Omental fat pad (tissue), 3 donors: ENCODE measurements at regions not wholly inside any gene's neighbourhood (a gene's known extent, or its start where the extent isn't known, plus 50 kb on each side); places are given as distances from the start of the nearest gene placed in this dataset.
A peak's percentile ranks its signal among the peaks of the same experiment; 100 is the strongest.

Source experiments
- ATAC-seq: fragments of 150-250 bp; one replicate; pipeline ENCODE4 v1.9.1; 2016; ENCODE audit warnings: mild to moderate bottlenecking, moderate library complexity; ENCODE audit not compliant: low FRiP score
- DNase-seq: peaks from one replicate; pipeline ENCODE4 v3.0.0-alpha.2; 2019; ENCODE audit warnings: low spot score
- TF ChIP-seq, protein P1 (sequence below), 3 donors: fragments of 450-650 bp; IDR thresholded peaks; one replicate each; pipeline ENCODE4 v1.5.1; 2016 to 2017; ENCODE audit warnings: antibody characterized with exemption in 3 of 3, mild to moderate bottlenecking in 3 of 3, moderate library complexity in 2 of 3

DNA sequence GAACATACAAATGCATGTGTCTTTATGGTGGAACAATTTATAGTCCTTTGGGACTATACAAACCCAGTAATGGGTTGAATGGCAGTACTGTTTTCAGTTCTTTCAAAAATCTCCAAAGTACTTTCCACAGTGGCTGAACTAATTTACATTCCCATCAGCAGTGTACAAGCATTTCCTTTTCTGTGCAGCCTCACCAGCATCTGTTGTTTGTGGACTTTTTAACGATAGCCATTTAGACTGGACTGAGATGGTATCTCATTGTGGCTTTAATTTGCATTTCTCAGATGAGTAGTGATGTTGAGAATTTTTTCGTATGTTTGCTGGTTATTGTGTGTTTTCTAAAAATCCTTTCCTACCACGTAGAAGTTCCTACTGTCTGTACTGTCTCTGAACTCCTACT lies 327.2 kb upstream of the ZFP64 start:
- DNase-seq (no peak), ATAC-seq (no peak)
- TF ChIP-seq, protein P1, sequence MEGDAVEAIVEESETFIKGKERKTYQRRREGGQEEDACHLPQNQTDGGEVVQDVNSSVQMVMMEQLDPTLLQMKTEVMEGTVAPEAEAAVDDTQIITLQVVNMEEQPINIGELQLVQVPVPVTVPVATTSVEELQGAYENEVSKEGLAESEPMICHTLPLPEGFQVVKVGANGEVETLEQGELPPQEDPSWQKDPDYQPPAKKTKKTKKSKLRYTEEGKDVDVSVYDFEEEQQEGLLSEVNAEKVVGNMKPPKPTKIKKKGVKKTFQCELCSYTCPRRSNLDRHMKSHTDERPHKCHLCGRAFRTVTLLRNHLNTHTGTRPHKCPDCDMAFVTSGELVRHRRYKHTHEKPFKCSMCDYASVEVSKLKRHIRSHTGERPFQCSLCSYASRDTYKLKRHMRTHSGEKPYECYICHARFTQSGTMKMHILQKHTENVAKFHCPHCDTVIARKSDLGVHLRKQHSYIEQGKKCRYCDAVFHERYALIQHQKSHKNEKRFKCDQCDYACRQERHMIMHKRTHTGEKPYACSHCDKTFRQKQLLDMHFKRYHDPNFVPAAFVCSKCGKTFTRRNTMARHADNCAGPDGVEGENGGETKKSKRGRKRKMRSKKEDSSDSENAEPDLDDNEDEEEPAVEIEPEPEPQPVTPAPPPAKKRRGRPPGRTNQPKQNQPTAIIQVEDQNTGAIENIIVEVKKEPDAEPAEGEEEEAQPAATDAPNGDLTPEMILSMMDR (IDR thresholded peaks at IDR 0.05) = no peak

DNA sequence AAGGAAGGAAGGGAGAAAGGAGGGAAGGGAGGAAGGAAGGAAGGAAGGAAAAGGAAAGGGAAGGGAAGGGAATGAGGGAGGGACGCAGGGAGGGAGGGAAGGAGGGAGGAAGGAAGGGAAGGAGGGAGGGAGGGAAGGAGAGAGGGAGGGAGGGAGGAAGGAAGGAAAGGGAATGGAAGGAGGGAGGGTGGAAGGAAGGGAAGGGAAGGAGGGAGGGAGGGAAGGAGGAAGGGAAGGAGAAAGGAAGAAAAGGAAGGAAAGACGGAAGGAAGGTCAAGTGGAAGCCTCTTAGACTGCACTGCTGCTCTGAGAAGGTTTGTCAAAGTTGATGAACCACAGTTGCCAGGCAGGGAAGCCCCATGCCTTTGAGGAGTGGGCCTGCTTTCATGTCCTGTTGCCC lies 324.3 kb upstream of the ZFP64 start:
- ATAC-seq (no peak), DNase-seq (no peak)
- TF ChIP-seq, protein P1 (IDR thresholded peaks at IDR 0.05) = no peak

DNA sequence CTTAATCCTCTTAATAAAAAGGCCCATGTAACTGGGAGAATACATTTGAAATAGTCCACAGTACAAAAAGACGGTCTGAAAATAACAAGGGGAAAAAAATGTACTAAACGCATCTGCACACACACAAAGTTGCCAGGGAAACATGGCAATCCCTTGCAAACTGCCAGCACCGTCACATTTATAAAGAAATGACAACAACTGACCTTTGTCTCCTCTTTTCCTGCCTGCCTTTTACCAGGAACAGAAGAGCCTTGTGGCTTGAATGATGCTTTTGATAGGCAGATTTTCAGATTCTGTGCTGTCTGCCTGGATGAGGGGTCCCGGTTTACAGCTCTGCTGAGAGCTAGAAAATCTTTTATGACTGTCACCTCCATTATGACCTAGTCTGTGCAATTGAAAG lies 308.6 kb upstream of the ZFP64 start:
- ATAC-seq (no peak), DNase-seq (no peak)
- TF ChIP-seq, protein P1 (IDR thresholded peaks at IDR 0.05) = no peak

DNA sequence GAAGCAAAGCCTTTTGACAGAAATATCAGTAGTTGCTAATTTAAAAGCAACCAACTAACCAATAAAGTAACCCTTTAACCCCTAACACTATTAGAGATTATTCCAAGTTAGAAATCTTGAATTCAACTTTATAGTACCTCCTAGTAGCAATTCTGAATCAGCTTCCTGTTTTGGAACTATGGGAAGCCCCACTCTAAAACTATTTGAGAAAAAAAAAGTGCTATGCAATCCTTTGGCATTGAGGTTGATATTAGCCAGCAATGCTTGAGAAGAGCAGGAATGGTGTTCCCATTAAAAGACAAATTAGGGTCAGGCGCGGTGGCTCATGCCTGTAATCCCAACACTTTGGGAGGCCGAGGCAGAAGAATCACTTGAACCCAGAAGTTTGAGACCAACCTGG lies 306.2 kb upstream of the ZFP64 start:
- ATAC-seq (no peak), DNase-seq (no peak)
- TF ChIP-seq, protein P1 (IDR thresholded peaks at IDR 0.05) = no peak

DNA sequence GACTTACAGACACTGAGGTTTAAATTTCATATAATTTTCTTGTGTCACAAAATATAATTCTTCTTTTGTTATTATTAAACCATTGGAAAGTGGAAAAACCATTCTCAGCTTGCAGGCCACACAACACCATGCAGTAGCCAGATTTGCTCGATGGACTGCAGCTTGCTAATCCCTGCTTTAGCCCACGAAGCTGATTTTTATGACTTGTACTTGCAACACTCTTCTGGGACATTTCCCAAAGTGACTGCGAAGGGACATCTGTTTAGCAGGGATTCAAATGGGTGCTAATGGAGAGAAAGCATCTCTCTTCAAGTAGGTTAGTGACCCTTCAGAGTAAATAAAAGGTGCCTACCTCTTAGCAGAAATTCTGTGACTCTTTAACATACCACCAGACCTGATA lies 304.6 kb upstream of the ZFP64 start:
- no peak for DNase-seq
- TF ChIP-seq, protein P1 (IDR thresholded peaks at IDR 0.05) = no peak
- ATAC-seq = no peak

DNA sequence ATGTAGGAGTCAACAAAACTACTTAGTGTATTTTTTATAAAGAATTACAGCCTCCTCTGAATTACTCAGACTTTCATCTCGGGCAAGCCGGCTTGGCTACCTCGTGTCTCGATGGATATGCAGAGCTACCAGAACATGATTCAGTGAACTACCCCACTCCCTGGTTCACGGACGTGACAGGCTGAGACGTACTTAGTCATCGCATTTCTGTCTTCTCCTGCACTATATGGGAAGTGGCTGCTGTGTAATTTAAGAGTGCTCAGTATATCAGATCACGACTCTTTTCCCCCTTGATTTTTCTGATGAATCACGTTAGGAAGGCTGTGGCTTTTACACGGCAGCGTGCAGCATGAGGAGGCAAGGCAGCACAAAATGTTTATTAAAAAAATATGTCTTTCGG lies 302.7 kb upstream of the ZFP64 start:
- ATAC-seq = peak; percentile 91
- TF ChIP-seq, protein P1 (IDR thresholded peaks at IDR 0.05) = no peak
- DNase-seq = no peak

DNA sequence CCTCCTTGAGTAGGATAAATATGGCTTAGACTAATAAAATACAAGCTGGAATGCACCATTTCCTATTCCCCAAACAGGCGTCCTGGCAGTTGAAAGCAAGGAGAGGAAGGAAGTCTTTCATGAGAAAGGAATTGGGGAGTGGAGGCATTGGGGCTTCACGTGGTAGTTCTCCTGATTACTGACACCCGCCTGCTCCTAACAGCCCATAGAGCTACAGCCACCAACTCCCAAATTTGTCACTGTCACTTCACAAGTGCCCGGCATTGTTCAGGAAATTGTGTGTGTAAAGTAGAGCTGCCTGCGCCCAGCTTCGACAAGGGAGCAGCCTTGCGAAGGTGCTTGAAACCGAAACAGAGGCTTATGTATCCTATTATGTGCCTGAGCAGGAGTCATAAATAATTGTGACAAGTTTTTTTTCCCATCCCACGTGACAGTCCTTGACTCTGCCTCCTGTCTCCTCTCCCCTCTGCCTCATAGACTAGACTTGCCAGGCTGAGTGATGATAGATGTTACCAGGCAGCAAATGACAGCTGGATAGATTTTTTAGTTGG lies 301.7 kb upstream of the ZFP64 start:
- DNase-seq = no peak
- no peak for ATAC-seq

More for the DNA sequence above, 301.7 kb upstream of the ZFP64 start:
- TF ChIP-seq, protein P1 (IDR thresholded peaks at IDR 0.05) = no peak
